ENCODE measurements at regions not wholly inside any gene's neighbourhood (a gene's known extent, or its start where the extent isn't known, plus 50 kb on each side); places are given as distances from the start of the nearest gene placed in this dataset.

DNA sequence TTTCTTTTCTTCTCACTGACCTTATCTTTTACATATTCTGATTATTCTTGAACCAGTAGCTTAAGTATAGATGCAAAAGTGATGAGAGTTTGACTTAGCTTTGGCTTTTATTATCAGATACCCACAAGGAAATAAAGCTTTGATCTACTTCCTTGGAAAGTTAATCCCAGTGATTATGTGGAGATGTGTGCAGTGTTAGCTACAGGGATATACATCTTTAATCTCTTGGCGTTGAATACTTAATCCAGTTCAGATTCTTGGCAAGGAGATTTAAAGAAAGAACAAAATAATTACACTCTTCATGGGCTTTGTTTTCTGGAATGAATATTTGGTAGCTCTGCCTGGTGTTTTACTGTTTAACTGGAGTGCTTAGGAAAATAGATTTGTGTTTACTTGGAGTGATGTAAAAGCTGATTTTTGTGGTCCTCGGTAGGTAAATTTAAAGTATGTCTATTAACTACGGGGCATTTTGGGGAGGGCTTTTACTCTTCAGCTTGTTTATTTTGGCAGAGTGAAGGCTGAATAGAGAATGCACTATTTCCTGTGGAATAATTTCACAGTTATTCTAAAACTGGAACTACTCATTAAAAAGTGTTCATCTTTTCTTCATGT lies 150.1 kb upstream of the LRIG3 start:
- no peaks in the 10 kb centered on the region for H3K79me2 ChIP-seq (ENCODE audit: insufficient read depth, low read length)
- H2AFZ ChIP-seq (ENCODE audit: low read length): no peak overlapping the region
- H4K5ac ChIP-seq (ENCODE audit: insufficient read length, low read depth, low read length): no peak overlapping the region
- H3K4ac ChIP-seq (ENCODE audit: low read depth, low read length): no peak overlapping the region
- no peak overlapping the region for H3K27ac Mint-ChIP-seq
- WGBS (ENCODE audit: extremely low coverage, insufficient read length, low lambda C conversion rate): no CpG with 5 or more reads among the region's 3 CpGs
- H3K4me3 Mint-ChIP-seq: no peak overlapping the region
- no peak overlapping the region for H2BK15ac ChIP-seq (ENCODE audit: low read depth, low read length)
- TF ChIP-seq, protein P1, sequence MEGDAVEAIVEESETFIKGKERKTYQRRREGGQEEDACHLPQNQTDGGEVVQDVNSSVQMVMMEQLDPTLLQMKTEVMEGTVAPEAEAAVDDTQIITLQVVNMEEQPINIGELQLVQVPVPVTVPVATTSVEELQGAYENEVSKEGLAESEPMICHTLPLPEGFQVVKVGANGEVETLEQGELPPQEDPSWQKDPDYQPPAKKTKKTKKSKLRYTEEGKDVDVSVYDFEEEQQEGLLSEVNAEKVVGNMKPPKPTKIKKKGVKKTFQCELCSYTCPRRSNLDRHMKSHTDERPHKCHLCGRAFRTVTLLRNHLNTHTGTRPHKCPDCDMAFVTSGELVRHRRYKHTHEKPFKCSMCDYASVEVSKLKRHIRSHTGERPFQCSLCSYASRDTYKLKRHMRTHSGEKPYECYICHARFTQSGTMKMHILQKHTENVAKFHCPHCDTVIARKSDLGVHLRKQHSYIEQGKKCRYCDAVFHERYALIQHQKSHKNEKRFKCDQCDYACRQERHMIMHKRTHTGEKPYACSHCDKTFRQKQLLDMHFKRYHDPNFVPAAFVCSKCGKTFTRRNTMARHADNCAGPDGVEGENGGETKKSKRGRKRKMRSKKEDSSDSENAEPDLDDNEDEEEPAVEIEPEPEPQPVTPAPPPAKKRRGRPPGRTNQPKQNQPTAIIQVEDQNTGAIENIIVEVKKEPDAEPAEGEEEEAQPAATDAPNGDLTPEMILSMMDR (conservative IDR thresholded peaks at IDR 0.05): no peak
- H2BK5ac ChIP-seq (ENCODE audit: insufficient read length, low read length): no peak overlapping the region
- no peak overlapping the region for H4K8ac ChIP-seq (replicated peaks; ENCODE audit: insufficient read length, low read depth, low read length)
- no peaks in the 10 kb centered on the region for H3K9me3 Mint-ChIP-seq
- H3K36me3 Mint-ChIP-seq (ENCODE audit: insufficient read depth in 1 of 3, low read depth in 3 of 3): no peaks in the 10 kb centered on the region
- H3K4me2 ChIP-seq (ENCODE audit: insufficient read depth, insufficient read length, low read length): no peak overlapping the region
- no peaks in the 10 kb centered on the region for H3K23me2 ChIP-seq (ENCODE audit: insufficient read length, low read depth, low read length, poor library complexity, severe bottlenecking)
- no peaks in the 10 kb centered on the region for H4K20me1 ChIP-seq (ENCODE audit: control insufficient read depth, insufficient read depth, insufficient read length)
- H3K79me1 ChIP-seq (ENCODE audit: insufficient read depth, low read depth, low read length, poor library complexity, severe bottlenecking): no peaks in the 10 kb centered on the region
- H3K14ac ChIP-seq (ENCODE audit: insufficient read depth, low read length): no peak overlapping the region
- H4K91ac ChIP-seq (ENCODE audit: insufficient read length, low read depth, low read length): no peak overlapping the region
- H3T11ph ChIP-seq (ENCODE audit: low read length): no peak overlapping the region
- H3K9me3 ChIP-seq (ENCODE audit: control insufficient read depth, low read depth, low read length): no peaks in the 10 kb centered on the region
- H3K27ac ChIP-seq (ENCODE audit: insufficient read length, low read depth, low read length): no peak overlapping the region
- no peaks in the 10 kb centered on the region for H3K4me1 Mint-ChIP-seq
- H3K27me3 ChIP-seq (ENCODE audit: insufficient read depth, low read length): no peaks in the 10 kb centered on the region
- no peak overlapping the region for H3K23ac ChIP-seq (ENCODE audit: insufficient read length, low read depth, low read length)
- no peak overlapping the region for H3K56ac ChIP-seq (ENCODE audit: insufficient read length, low read depth, low read length)
- H2BK120ac ChIP-seq (ENCODE audit: low read depth, low read length, poor library complexity, severe bottlenecking): no peak overlapping the region
- H2AK5ac ChIP-seq (ENCODE audit: insufficient read length, low read length): no peak overlapping the region
- no peaks in the 10 kb centered on the region for H3K4me1 ChIP-seq (ENCODE audit: insufficient read depth, low read length)
- no peak overlapping the region for H2BK12ac ChIP-seq (ENCODE audit: insufficient read length, low read depth, low read length)
- no peak overlapping the region for H3K9ac ChIP-seq (ENCODE audit: extremely low read depth, insufficient read length, low read length)
- no peaks in the 10 kb centered on the region for H3K27me3 Mint-ChIP-seq (ENCODE audit: low read depth)
- H2BK20ac ChIP-seq (ENCODE audit: low read depth, low read length, poor library complexity, severe bottlenecking): no peak overlapping the region
- no peak overlapping the region for H3K18ac ChIP-seq (ENCODE audit: insufficient read length, low read depth, low read length)
- DNase-seq: no peak
